CD4-positive, alpha-beta T cell treated with Interleukin-10 for 1 hour (primary cell): ENCODE measurements at regions not wholly inside any gene's neighbourhood (a gene's known extent, or its start where the extent isn't known, plus 50 kb on each side); places are given as distances from the start of the nearest gene placed in this dataset.

Experiments
- DNase-seq: peaks from one replicate; pipeline ENCODE4 v3.0.0-alpha.2; 2020

DNA sequence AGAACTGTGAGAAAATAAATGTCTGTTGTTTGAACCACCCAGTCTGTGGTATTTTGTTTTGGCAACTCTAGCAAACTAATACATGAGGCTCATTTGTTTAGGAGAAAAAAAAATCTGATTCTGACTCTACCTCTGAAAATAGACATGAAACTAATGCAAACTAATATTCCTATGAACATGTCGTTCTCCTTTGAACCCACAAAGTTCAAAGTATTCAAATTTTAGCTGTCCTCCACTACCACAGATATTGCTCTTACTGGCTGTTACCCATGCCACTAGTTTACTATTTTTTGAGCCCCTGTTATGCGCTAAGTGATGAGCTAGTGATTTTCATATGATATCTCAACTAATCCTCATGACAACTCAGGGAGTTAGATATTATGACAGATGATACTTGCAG lies 58.8 kb upstream of the ZNF804B start:
- no peak for DNase-seq

DNA sequence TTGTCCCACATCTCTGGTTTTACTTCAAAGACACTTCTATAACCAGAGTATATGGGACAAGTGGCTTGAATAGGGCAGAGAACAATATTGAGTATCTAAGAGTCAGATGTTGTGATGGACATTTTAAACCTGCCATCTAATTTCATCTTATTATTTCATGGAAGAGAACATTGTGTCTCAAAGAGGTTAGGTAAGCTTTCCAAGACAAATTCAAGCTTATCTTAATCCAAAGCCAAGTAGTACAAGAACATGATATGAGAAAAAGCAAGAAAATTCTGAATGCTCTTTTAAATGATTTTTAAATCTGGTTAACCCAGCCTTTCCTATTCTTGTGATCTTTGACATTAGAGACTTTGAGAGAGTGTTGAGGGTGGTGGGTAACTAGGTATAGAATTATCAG lies 65.3 kb upstream of the ZNF804B start:
- DNase-seq = no peak

DNA sequence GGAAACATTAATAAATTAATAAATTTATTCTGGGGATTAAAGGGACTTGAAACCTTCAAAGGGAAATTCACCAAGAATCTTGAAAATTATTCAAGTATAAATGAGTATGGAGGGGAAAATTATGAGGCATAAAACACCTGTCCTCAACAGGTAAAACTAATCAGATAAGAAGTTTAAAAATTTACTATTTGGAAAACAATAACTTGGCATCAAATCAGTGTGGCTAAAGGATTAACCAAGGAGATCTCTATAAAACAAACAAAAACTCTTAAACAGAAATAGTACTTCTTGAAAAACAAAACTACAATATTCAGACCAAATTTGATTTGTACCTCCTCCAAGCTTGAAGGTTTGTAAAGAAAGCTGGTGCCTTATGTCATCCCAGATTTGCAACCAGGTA lies 66.4 kb upstream of the ZNF804B start:
- DNase-seq = no peak

DNA sequence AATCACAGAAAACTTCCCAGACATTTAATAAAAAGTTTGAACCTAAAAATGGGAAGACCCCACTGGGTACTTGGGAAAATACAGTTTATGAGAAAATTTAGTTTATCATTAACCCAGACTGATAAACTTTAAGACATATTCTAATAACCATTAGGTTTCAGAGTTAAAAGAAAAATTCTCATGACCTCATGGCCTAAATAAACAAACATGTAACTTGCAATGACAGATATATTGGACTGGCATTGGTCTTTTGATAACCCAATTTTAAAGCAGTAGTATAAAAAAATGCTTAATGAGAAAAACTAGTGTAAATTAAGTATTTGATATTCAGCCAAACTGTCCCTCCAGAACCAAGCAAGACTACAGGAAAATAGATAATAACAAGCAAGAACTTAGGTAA lies 67.0 kb upstream of the ZNF804B start:
- no peak for DNase-seq

DNA sequence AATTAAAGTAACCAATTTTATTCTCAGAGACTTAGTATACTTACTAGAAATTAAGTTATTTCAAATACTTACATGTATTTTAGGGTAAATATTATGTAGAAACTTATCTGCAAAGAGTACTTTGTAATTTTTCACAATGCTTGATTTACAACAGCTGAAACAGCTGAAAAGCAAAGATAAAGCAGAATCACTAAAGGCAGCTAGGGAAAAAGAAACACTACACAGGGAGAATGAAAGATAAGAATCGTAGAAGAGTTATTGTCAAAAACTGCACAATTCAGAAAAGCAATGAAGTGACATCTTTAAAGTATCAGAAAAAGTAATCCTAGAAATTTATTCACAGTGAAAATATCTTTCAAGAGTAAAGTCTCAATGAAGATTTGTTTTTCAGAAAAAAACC lies 69.7 kb upstream of the ZNF804B start:
- DNase-seq = no peak

DNA sequence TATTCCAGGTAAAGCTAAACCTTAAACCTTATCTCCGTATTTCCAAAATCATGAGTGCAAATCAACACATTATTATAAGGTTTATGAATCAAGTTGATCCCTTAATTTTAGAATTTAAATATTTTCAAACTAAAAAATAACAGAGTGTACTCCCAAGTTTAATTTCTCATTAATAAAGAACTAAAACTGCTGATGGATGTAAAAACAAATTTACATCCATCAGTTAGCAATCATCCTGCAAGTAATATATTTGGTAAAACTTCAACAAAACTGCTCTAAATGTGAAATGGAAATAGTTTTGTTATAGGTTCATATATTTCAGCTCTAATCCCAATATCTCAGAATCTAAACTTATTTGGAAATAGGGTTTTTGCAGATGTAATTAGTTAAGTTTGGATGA lies 71.3 kb upstream of the ZNF804B start:
- no peak for DNase-seq

DNA sequence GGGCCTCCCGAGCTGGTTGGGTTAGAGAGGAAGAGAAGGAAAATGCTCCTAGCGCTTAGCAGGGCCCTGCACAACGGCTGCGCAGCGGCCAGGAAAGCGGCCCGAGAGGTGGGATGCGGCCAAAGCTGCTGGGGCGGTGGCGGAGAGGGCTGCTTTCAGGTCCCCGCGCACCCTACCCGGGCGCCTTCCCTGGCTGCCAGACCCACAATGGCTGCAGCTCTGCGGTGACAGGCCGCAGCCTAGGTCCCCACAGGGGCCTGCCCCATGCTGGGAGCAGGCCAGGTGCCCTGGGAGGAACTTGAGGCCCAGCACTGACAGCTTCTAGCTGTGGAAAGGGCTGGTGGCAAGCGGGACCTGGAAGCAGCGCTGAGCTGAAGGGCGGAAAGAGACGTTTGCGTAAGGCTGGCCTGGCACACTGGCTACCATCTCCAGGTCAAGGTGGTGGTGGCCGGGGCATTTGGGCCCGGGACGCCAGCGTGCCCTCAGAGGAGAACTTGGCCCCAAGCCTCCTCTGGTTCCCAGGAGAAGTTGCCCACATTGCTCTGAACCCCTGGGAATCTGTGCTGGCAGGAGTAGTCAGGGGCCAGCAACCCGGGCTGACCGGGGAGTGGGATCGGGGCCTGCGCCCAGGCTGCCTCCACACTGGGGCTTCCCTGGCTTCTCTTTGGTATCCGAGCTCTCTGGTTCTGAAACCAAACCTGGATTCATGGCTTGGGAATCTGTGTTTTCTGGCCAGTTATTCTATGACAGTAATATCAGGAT lies 72.9 kb upstream of the ZNF804B start:
- no peak for DNase-seq

DNA sequence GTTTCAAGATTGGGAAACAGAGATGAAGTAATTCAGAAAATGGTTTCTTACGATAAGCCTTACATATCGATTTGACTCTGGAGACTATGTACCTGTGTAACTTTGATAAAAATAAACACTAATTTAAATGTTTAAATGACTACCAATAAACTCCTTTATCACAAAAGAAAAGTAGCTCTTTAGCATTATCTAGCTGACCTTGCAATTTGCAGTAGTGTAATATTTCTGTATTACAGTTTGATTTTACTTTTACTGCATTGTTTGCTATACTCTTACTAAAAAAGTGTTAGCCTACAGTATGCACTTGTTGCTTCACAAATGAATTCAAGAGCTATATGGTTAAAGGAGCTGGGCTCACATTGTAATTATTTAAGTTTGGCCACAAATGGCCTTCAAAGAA lies 77.8 kb upstream of the ZNF804B start:
- no peak for DNase-seq

DNA sequence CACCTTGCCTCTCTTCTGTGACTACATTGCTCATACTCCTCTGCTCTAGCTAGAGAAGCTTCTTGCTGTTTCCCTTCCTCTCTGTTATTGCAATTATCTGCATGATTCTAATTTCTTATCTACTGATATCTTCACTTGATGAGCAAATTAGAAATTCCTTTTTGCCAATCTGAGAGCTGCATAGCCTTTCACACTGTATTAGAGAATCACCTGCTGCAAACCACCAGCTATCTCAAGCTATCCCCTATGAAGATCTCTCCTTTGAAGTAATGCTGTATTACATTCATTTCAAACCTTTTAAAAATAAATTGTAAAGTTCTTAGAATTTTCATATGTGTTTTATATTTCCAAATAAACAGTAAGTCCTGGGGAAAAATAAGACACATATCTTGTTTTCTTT lies 89.0 kb upstream of the ZNF804B start:
- DNase-seq = no peak

DNA sequence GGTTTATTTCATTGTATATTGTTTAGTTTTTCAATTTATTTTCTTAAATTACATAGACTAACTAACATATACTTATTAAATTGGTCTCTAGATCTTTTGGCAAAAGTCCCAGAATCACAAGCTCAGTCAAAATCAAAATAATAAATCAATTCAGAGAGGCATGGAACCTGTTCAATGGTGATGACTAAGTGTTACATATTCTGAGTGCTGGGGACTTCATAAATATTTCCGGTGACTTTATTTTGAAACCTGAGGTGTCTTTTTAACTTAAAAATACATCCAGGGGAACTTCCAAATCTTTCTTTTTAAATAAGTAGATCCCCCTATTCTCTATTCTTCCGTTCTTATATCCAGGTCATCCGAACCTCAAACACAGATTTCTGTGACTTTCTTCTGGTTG lies 89.6 kb upstream of the ZNF804B start:
- no peak for DNase-seq

DNA sequence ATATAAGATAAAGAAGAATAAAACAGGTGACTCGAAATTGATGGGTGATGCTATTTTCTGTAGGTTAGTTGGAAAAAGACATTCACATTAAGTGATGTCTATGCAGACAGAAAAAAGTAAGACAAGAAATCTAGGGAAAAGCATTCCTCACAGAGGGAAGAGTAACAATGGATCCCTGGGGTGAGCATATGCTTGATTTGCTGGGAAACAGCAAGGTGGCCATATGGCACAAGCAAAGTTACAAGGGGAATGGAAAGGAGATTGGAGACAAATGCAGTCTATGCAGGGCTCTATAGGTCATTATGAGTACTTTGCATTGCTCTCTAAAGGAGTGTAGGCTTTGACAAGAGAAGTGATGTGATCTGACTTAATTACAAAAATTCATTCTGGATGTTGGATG lies 90.9 kb upstream of the ZNF804B start:
- DNase-seq = no peak

DNA sequence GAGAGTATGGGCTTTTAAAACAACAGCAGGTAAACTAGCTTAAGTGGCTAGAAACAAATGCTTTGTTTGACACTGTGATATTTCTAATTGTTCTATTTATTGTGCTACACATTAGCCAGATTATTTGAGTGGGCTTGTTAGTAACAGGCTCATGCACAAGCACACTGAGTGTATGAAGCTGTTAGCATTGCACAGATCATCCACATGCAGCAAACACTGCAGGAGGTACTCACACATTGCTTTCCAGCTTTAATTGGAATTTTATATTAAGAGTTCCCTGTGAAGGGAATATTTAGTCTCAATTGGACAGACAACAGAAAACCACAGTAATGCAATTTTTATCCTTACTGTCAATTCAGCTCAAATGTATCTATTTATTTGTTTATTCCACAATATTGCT lies 92.9 kb upstream of the ZNF804B start:
- no peak for DNase-seq

DNA sequence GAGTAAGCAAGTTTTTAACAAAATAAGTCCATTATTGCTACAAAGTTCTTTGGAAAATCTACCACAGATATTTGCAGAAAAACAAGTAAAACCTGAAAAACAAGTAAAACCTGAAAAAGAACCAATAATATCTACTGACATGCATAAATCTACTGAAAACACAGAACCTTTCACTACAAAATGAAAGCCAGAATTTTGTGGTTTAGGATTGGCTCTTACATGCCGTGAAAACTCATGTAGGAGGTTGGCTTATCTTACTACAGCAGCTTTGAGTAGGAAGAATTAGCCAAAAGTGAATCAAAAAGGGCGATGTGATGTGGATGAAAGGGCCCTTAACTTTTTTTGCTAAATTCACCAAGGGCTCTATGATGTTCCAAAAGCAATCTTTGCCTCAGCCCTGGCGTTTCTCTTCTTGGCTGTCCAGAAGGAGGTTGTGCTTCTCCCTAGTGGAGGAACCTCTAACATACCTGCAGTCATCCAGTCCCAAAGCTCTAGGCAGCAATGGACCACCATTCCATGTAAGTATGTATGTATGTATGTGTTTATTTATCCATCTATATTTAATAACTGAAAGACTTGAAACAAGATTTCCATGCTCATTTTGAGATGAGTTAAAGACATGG lies 93.5 kb upstream of the ZNF804B start:
- no peak for DNase-seq

DNA sequence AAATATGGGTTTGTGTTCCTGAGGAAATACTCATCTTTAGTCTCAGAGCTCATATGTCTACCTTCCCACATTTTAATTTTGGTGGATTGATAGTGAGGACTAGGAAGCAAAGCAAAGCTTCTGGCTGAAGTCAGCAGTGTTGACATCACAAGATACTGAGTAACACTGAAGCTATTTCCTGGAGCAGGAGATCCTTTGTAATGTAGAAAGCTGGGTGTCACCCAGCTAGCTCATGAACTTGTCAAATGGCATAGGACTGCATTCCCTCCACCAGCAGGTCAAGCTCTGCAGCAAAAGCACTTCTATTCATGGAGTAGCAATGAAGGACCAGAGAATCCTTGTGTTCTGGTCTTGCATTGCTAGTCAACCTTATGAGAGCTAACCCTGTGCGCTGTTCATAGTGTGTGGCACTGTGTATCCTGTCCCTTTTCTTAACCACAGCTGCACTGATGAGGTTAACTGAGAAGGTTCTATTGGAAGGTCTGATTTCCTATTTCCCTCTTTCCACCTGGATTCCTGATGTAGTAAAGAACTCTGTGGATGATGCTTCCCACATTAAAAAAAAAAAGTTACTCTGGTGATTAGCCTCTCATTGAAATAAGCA lies 94.8 kb upstream of the ZNF804B start:
- no peak for DNase-seq

DNA sequence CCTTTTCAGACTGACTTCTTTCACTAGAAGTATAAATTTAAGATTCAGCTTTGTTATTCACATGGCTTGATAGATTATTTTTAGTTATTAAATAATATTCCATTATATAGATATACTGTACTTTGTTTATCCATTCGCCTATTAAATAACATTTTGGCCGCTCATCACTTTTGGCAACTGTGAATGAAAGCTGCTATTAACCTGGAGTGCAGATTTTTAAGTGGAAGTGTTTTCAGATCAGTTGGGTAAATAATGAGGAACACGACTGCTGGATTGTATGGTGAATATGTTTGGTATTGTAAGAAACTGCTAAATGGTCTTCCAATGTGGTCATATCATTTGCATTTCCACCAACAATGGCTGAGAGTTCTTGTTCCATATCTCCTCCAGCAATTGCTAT lies 97.6 kb upstream of the ZNF804B start:
- no peak for DNase-seq

DNA sequence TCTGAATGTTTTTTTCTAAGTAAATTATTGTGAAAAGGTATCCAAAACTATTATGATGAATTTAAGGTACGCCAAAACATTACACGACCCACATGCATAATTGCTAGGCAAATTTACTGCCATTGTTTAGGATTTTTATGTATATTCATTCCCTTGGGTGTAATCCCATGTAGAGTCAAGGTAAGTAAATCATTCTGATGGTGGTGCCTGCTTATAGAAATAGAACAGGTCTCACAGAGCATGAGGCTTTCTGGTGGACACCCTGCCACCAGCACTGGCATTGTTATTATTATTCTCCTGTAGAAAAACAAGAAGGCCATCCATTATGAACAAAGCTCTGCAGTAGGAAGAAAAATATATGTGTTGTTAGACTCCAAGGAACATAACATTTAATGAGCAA lies 111.7 kb upstream of the ZNF804B start:
- DNase-seq = no peak

DNA sequence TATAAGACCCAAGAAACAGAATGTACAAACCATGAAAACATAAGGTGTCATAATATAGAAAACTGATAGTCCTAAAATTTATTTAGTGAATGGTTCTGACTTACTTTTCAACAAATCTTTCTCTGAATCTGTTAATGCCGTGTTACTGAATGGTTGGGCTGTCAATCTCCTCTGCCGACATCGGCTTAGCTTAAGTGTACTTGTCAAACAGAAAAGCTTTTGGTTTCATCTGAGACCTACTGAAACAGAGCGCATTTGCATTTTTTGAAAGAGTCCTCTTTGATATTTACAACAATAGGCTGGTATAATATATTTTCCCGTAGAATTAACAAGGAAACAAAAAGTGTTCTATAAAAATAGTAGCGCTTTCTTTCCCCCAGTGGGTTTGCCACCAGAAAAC lies 120.9 kb upstream of the ZNF804B start:
- DNase-seq = no peak

DNA sequence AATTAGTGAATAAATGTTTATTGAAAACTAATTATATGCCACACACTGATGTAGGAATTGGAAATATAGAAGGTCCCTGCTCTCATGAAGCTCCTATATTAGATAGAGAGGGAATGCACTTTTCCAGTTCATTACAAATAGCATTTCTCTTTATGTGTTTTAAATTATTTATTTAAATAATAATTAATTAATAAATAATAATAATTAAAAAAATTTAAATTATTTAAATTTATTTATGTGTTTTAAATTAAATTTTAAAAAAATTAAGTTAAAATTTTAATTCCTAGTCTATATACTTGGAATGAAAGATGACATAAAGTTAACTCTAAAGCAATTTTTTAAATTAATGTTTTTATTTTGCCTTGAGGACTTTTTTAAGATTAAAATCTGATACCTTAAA lies 121.7 kb upstream of the ZNF804B start:
- no peak for DNase-seq

DNA sequence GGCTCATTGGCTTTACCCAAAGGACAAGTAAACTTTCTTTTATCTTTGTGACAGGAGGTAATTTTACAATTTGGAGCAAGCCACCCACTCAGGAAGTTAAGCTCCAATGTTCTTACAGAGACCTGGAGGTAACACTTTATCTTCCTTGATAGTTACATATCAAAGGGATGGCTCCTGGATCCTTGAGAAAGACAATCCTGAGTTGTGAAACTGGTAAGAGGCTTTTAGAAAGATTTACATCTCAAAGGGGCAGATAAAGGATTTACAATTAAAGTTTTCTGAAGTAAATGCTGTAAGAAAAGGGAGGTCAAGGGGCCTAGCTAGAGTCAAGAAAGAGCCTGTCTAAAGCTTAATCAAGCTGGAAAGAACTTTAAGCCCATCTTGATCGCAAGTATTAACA lies 124.4 kb upstream of the ZNF804B start:
- DNase-seq = no peak

DNA sequence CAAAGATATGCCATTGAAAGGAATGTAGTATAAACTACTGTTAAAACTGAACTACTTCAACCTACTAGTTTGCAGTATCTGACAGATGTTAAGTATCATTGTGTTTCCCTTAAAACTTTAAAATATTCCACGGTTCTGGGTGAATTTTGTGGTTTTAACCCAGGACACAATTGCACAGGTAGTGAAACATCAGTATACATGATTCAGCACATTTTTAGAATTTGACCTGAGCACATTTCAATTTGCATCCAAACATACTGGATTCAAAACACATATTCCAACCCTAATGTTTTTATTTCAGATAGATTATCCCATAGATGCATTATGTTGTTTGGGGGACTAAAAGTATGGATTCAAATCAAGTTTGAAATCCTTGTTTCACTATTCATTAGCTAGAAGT lies 129.9 kb upstream of the ZNF804B start:
- no peak for DNase-seq

DNA sequence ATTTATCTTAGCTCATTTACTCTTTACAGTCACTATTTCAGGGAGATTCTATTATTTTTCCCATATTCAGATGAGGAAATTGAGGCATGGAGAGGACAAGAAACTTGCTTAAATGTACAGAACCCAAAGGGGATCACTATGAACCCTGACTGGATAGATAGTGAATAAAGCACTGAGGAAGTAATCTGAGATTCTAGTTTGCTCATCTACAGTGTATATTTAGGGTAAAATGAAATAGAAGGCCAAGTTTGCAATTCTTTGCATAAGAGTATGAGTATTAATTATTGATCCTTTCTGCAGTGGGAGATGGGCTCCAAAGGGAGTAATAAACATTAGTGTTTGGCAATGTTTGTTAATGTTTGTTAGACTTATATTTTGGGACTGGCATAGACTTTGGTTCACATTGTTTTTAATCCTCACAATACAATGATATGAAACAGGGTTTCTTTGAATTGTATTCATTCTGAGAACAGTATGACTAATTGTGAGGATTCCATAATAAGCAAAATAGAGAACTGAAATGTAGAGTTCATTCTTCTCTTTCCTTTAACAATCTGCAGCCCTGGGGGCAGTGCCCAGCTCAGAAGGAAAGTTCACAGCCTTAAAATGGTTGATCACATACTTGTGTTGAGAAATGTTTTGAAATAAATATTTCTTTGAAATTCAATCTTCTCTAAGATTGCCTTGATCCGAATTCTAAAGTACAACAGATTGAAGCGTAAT lies 131.0 kb upstream of the ZNF804B start:
- no peak for DNase-seq

DNA sequence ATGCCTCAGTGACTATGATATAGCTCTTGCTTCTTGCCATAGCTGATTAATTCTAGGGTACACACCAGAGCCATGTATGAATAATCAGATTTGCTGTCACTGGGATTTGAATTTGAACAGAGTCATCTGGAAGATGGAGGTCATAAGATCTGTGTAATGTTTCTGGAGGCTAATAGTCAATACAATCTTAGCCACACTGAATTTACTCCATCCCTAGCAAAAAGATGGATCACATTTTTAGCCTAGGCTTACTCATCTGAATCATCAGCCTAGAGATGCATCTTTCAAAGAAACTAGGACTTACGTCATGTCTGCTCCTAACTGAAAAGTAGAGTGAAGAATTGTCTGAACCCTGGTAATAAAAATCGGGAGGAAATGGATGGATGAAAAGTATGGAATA lies 142.3 kb upstream of the ZNF804B start:
- no peak for DNase-seq

DNA sequence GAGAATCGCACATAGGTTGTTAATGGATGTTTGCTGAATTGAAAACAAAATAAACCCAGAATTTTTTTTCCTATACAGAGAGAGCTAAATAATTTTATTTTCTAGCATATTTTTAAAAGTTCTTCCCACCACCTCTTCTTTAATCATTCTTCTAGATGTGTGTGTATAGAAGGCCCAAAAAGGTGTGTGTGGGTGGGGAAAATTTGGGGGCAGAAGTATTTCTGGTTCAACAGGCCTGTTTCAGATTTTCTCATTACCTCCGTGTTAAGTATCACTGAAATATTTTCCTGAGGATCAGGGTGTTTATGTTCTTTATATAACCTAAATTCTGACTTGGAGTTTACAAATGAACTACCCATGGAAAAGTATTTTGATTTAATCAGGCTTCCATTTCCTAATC lies 144.2 kb upstream of the ZNF804B start:
- DNase-seq = no peak

DNA sequence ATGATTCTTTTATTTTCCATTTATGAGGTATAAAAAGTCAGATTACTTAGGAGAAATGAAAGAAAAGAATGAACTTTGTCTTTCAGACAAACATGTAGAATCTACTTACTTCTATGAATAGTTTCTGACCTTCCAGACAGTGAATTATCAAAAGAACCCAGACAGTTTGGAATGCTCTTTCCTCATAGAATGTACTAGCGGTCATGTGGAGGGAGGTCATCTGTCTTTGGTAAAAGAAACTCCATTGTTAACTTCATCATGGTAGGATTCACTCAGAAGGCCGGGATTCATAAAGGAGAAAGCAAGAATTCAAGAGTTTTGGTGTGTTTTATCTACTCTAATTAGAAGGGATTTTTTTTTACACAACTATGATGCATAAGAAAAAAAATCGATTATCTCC lies 144.8 kb upstream of the ZNF804B start:
- DNase-seq = no peak
